PC-3 (cell line): ENCODE measurements at regions not wholly inside any gene's neighbourhood (a gene's known extent, or its start where the extent isn't known, plus 50 kb on each side); places are given as distances from the start of the nearest gene placed in this dataset.

Source experiments
- ATAC-seq: fragments of 200-7000 bp; cut with Tn5 transposase; 2 replicates; pipeline ENCODE4 v1.9.1; 2020; ENCODE audit warnings: mild to moderate bottlenecking, moderate library complexity
- BruUV-seq: library from RNA; stranded (reverse); fragments of 400-500 nt; replicated peaks from 2 replicates; lab custom pipeline; 2021; lab: Mats Ljungman, UMichigan
- CTCF ChIA-PET: fragments of 300-600 bp; sonication (Branson Sonifier 250); formaldehyde crosslinking; loops from one replicate; lab custom pipeline; 2022; ENCODE audit warnings: antibody characterized with exemption; lab: Charles Lee
- POLR2A ChIA-PET: fragments of 300-600 bp; sonication (Branson Sonifier 250); formaldehyde crosslinking; loops from one replicate; lab custom pipeline; 2022; ENCODE audit warnings: antibody characterized with exemption; ENCODE audit not compliant: unreplicated experiment; lab: Charles Lee
- DNase-seq: peaks from one replicate; pipeline ENCODE4 v3.0.0-alpha.2; 2015
- H2AFZ ChIP-seq: fragments of 300-600 bp; sonication (generic); 2 replicates; pipeline ENCODE4 v1.6.0; 2016; ENCODE audit warnings: antibody characterized with exemption, low read length
- H3F3A ChIP-seq: fragments of 300-600 bp; sonication (generic); one replicate; pipeline ENCODE4 v1.6.0; 2017; ENCODE audit warnings: antibody characterized with exemption, low read length, control low read depth, mild to moderate bottlenecking; ENCODE audit not compliant: unreplicated experiment
- H3K27ac ChIP-seq: fragments of 300-600 bp; sonication (generic); 2 replicates; pipeline ENCODE4 v1.5.1; 2016; ENCODE audit warnings: mild to moderate bottlenecking, low read length
- H3K27me3 ChIP-seq: fragments of 300-600 bp; sonication (generic); 2 replicates; pipeline ENCODE4 v1.6.1; 2016; ENCODE audit warnings: low read length, mixed read lengths
- H3K36me3 ChIP-seq: fragments of 300-600 bp; sonication (generic); 2 replicates; pipeline ENCODE4 v1.6.1; 2016; ENCODE audit warnings: low read depth, mixed run types, low read length, mixed read lengths
- H3K4me1 ChIP-seq: fragments of 300-600 bp; sonication (generic); 2 replicates; pipeline ENCODE4 v1.5.1; 2016; ENCODE audit warnings: low read length; ENCODE audit not compliant: insufficient read depth
- H3K4me2 ChIP-seq: fragments of 300-600 bp; sonication (generic); 2 replicates; pipeline ENCODE4 v1.6.0; 2016; ENCODE audit warnings: low read length
- H3K4me3 ChIP-seq: fragments of 300-600 bp; sonication (generic); 2 replicates; pipeline ENCODE4 v1.5.1; 2016; ENCODE audit warnings: mild to moderate bottlenecking, low read length, mixed read lengths
- H3K79me2 ChIP-seq: fragments of 300-600 bp; sonication (generic); 2 replicates; pipeline ENCODE4 v1.6.1; 2017; ENCODE audit warnings: low read length, mixed read lengths
- H3K9ac ChIP-seq: fragments of 300-600 bp; sonication (generic); 2 replicates; pipeline ENCODE4 v1.6.0; 2016; ENCODE audit warnings: mild to moderate bottlenecking, low read length
- H3K9me2 ChIP-seq: fragments of 300-600 bp; sonication (generic); replicated peaks from 2 replicates; pipeline ENCODE4 v1.6.1; 2016; ENCODE audit warnings: mixed run types, low read length, mixed read lengths
- H3K9me3 ChIP-seq: fragments of 300-600 bp; sonication (generic); 2 replicates; pipeline ENCODE4 v1.6.1; 2016; ENCODE audit warnings: low read length, mixed read lengths
- H4K20me1 ChIP-seq: fragments of 300-600 bp; sonication (generic); 2 replicates; pipeline ENCODE4 v1.6.1; 2016; ENCODE audit warnings: low read length, mixed read lengths
- CTCF ChIP-seq: fragments of 300-600 bp; sonication (generic); conservative IDR thresholded peaks from 2 replicates; pipeline ENCODE4 v1.5.1; 2017; ENCODE audit warnings: antibody characterized with exemption, low read depth, mild to moderate bottlenecking, low read length
- EZH2 ChIP-seq: fragments of 300-600 bp; sonication (generic); IDR thresholded peaks from one replicate; pipeline ENCODE4 v1.6.1; 2017; ENCODE audit warnings: antibody characterized with exemption, mild to moderate bottlenecking, low read length; ENCODE audit not compliant: unreplicated experiment
- EZH2phosphoT487 ChIP-seq: fragments of 300-600 bp; sonication (generic); IDR thresholded peaks from 2 replicates; pipeline ENCODE4 v1.6.1; 2018; ENCODE audit warnings: mild to moderate bottlenecking, antibody characterized with exemption, low read length, borderline replicate concordance
- intact Hi-C: fragments of 100-400 bp; cut with micrococcal nuclease; formaldehyde crosslinking; loops from 2 replicates; pipeline ENCODE4 v1.9.0; 2023

GRCh38 chr3:31450345-31450744, 82.4 kb upstream of the STT3B start:
- Histone ChIP-seq H3K9me3 (no peaks in the 10 kb centered on the region), H3K4me3 (no peak overlapping the region), H3K36me3 (no peaks in the 10 kb centered on the region), H3K27me3 (no peaks in the 10 kb centered on the region), H3K27ac (no peak overlapping the region), H3F3A (no peaks in the 10 kb centered on the region), H2AFZ (no peak overlapping the region), H3K9ac (no peak overlapping the region), H4K20me1 (no peaks in the 10 kb centered on the region), H3K4me1 (peaks cover 12% of the 10 kb centered on the region), H3K4me2 (no peak overlapping the region), H3K79me2 (no peaks in the 10 kb centered on the region), H3K9me2 (no peaks in the 10 kb centered on the region)
- TF ChIP-seq CTCF, result no peak
- TF ChIP-seq EZH2, result no peak
- TF ChIP-seq EZH2phosphoT487, result no peak
- POLR2A ChIA-PET, result no interaction called here
- intact Hi-C loops, result no loop called here
- CTCF ChIA-PET, result interaction anchor here (0.6 kb wide), 1 partner anchor 783 kb away, joined by 3 read pairs; no protein-coding TSS in a partner anchor
- DNase-seq (no peak), ATAC-seq (no peak)
- no TSS peak for BruUV-seq

- Histone ChIP-seq H4K20me1 (no peaks in the 10 kb centered on the region), H3K79me2 (no peaks in the 10 kb centered on the region), H3K9me2 (no peaks in the 10 kb centered on the region; the same call in 1 of the 2 replicates), H3K36me3 (no peaks in the 10 kb centered on the region), H3K27ac (no peak overlapping the region), H3K9me3 (no peaks in the 10 kb centered on the region), H2AFZ (no peak overlapping the region), H3K4me2 (no peak overlapping the region), H3F3A (no peaks in the 10 kb centered on the region), H3K4me3 (no peak overlapping the region), H3K27me3 (no peaks in the 10 kb centered on the region), H3K9ac (no peak overlapping the region), H3K4me1 (no peaks in the 10 kb centered on the region)
- intact Hi-C loops, result no loop called here
- ChIA-PET POLR2A (no interaction called here), CTCF (no interaction called here)
- DNase-seq (no peak), ATAC-seq (no peak)
- BruUV-seq, result no TSS peak
- TF ChIP-seq EZH2phosphoT487, result no peak
These were observed 80.1 kb upstream of the STT3B start for GRCh38 chr3:31452495-31453106.

GRCh38 chr3:31453430-31453829, 79.3 kb upstream of the STT3B start:
- TF ChIP-seq EZH2phosphoT487, result no peak
- no peak for TF ChIP-seq CTCF
- TF ChIP-seq EZH2, result no peak
- no TSS peak for BruUV-seq
- H3K9me3 ChIP-seq, result no peaks in the 10 kb centered on the region
- H3F3A ChIP-seq, result no peaks in the 10 kb centered on the region
- H3K27ac ChIP-seq, result no peak overlapping the region
- H3K4me1 ChIP-seq, result no peaks in the 10 kb centered on the region
- ATAC-seq, result no peak
- H3K9ac ChIP-seq, result no peak overlapping the region
- H3K27me3 ChIP-seq, result no peaks in the 10 kb centered on the region
- H3K36me3 ChIP-seq, result no peaks in the 10 kb centered on the region
- H2AFZ ChIP-seq, result no peak overlapping the region
- no peaks in the 10 kb centered on the region; the same call in 1 of the 2 replicates for H3K9me2 ChIP-seq
- DNase-seq, result no peak
- H3K79me2 ChIP-seq, result no peaks in the 10 kb centered on the region
- H4K20me1 ChIP-seq, result no peaks in the 10 kb centered on the region
- intact Hi-C loops, result no loop called here
- no peak overlapping the region for H3K4me3 ChIP-seq
- ChIA-PET CTCF (no interaction called here), POLR2A (no interaction called here)
- H3K4me2 ChIP-seq, result no peak overlapping the region
